GM18520 (cell line): ENCODE measurements at regions not wholly inside any gene's neighbourhood (a gene's known extent, or its start where the extent isn't known, plus 50 kb on each side); places are given as distances from the start of the nearest gene placed in this dataset.
"Not testable (repeated sequence)": the region's sequence is repeated elsewhere in the genome, so short reads cannot be mapped to it uniquely, and the experiment has no call there.

Source experiments
- ATAC-seq: cut with Tn5 transposase; IDR thresholded peaks from one replicate; pipeline ENCODE4 v1.9.1; 2021; ENCODE audit not compliant: unreplicated experiment

DNA sequence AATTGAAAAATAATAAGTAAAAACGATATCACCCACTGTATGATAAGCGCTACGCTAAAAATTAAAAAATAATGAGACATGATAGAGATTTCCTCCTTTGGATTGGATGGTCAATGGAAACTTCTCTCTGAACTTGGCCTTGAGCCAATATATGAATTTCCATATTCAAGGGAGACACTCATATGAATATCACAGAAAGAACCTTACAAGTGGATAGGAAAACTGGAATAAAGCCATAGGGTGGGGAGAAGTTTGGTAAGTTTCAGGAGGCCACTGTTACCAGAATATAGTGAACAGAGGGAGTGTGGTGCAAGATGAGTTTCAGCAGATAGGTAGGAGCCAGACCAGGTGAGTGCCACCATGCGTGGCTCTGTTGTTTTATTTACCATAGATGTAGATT lies 147.2 kb downstream of the SEM1 start:
- ATAC-seq = no peak

DNA sequence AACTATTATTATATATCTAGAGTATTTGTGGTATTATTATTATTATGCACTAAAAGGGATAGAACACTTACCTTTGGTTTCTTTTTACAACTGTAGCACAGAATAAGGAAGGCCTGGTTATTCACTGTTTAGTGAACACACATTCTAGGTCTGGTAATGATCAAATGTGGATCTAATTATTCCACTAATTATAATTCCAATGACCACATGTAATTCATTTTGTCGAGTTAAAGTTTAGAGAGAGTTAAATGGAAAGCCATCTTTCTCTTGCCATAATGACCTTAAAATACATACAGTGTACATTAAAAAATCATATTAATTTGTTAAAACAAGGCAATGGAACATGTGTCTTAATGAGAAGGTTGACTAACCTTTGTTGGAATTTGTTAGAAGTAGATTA lies 147.8 kb downstream of the SEM1 start:
- ATAC-seq = no peak

DNA sequence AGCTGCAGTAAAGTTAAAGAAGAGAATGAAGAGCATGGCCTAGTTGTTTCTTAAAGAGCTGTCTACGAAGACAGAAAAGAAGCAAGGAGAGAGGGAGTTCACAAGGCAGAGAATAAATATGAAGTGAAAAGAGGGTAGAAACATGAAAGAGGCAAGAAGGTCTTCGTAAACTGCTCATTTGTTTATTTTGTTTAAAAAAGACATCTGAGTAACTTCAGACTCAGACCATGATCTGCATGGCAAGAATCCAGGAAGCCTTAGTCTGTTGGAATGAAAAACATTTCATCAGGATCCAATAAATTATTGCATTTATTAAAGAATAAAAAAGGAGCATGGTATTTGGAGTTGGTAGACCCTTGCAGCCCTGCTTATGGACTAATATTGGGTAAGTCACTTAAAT lies 151.1 kb downstream of the SEM1 start:
- no peak for ATAC-seq

DNA sequence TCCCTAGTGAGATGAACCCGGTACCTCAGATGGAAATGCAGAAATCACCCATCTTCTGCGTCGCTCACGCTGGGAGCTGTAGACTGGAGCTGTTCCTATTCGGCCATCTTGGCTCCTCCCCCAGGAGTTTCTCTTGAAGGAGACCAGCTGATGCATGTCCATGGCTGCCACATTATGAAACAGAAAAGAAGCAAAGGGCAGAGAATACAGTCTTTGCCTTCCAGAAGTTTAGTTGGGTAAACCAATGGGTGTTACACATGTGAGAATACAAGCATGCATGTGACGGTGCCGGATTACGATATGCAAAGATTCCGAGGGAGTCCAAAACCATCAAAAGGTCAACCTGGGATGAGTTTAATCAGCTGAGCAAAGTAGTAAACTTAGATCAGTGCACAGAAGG lies 151.6 kb downstream of the SEM1 start:
- ATAC-seq = no peak

DNA sequence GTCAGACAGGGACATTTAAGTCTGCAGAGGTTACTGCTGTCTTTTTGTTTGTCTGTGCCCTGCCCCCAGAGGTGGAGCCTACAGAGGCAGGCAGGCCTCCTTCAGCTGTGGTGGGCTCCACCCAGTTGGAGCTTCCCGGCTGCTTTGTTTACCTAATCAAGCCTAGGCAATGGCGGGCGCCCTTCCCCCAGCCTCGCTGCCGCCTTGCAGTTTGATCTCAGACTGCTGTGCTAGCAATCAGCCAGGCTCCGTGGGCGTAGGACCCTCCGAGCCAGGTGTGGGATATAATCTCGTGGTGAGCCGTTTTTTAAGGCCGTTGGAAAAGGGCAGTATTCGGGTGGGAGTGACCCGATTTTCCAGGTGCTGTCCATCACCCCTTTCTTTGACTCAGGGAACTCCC lies 152.0 kb downstream of the SEM1 start:
- not testable (repeated sequence) for ATAC-seq

DNA sequence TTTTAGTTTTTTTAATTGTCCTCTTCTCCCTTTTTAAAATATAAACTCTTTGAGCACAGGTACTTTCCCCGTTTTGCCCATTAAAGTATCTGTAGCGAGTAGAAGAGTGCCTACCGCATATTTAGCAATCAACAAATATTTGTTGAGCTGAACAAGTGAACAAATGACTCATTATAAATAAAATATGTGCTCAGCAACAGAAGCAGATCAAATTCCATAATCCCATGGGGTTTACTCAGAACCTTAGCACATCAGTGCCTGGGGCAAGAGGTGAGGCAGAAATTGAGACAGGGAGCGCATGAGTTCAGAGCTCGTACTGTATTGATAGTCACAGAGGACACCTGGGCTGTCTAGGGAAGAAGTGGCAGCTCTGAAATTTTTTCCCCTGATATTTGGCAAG lies 161.0 kb downstream of the SEM1 start:
- ATAC-seq = no peak

DNA sequence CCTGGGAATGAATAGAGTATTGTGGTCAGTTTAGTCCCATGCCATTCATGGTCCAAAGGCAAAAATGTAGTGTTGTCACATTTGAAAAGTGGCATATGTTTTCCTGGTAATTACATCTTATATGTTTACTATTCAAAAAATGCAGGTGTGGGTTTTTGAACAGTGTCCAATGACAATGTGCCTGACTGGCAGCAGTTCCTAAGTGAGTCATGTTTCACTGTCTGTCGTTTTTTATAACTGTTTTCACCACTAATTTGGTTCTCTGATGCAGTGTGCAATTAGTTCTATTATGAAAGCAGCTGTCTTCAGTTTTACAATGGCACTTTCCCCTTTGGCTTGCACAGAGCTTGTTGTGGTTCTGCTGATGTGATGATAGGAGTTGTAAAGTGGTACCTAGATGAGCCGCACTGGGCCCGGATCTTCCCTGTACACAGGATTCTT lies 162.3 kb downstream of the SEM1 start:
- no peak for ATAC-seq

DNA sequence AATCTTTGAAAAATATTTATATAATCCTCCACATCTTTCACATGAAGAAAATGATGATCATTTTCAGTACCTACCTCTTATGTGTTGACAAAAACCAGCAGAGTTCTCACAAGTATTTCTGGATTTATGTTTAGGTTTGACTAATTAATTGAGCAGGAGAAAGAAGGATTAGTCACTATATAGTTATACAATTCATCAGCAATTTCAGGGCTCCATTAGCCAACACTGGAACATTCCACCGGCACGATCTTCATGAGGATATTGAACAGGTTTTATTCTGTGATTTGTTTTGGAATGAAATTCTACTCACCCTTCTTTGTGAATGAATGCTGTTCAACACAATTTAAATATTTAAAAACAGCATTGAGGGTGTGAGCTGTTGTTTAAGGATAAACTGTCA lies 163.2 kb downstream of the SEM1 start:
- ATAC-seq = no peak

DNA sequence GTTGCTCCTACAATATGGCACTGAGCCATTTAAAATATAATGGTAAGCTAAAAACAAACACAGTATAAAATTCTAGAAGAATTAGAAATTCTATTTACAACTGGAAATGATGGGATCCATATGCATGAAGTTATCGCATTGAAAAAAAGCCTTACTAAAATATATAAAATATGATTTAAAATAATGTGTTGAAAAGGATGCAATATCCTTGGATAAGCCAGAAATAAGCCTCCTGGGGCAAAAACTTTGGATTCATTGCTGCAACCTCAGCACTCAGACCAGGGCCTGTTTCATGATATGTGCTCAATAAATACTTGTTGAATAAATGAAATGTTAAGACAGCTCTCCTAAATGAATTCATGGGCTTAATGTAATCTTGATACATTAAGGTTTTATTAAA lies 170.2 kb downstream of the SEM1 start:
- ATAC-seq = no peak

DNA sequence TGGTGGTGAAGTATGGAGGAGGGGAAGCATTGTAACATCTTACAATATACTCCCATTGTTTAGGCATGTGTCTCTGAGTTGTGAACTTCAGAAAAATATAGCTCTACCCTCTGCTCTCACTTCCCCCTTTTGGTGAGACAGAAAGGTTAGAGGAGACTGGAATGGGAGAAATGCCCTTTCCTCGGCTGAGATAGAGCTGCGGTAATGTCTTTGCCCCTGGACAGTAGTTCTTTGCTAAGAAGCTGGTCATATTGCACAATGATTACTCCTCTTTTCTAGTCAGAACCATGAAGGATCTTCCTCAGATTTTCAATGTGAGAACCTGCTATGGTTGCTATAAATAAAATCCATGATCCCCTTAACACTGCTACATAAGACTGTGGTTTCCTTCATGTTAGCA lies 171.0 kb downstream of the SEM1 start:
- ATAC-seq = no peak

DNA sequence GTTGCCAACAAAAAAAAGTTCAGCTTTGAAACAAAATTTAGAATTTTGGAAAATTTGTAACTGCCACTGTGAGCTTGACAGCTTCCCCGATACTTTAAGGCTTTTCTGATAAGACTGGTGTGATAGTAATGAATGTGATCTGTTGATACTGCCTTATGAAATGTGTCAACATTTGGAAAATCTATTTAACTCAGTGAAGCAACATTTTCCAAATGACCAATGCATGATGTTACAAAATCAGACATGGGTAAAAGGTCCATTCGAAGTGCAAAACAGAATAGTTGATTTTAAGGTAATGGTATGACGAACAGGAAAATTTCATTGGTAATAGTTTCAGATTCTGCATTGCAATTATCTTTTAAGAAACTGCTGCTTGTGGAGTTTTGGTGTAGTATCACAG lies 175.4 kb downstream of the SEM1 start:
- no peak for ATAC-seq

DNA sequence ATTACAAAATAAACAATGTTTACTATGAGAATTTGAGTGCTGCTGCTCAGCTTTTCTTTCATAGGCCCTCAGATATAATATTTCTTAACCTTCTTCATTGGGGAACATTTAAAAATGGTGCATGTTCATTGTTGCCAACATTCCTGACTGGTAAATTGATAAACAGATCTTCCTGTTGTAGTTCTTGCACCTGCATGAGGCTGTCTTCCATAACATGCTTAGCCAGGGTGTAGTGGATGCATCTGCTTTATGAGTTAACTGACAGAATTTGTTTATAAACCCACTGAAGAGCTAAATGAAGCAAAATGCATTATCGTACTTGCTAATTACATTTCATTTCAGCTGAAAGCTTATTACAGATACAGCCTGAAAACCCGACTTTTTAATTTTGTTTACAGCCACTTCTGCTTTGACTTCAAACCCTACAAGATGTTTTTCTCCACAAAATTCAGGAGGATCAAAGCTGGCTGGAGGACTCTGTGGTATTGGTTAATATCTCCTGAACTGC lies 177.2 kb downstream of the SEM1 start:
- no peak for ATAC-seq

DNA sequence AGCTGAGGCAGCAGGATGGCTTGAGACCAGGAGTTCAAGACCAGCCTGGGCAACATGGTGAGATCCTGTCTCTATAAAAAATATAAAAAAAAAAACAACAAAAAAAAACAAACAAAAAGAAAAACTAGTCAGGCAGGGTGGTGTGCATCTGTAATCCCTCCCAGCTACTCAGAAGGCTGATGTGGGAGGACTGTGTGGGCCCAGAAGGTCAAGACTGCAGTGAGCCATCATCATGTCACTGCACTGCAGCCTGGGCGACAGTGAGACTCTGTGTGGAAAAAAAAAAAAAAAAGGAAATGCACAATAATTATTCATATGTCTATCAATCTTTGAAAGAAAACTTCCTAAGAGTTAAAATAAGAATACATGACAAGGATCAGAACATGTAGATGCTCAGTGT lies 178.3 kb downstream of the SEM1 start:
- no peak for ATAC-seq

DNA sequence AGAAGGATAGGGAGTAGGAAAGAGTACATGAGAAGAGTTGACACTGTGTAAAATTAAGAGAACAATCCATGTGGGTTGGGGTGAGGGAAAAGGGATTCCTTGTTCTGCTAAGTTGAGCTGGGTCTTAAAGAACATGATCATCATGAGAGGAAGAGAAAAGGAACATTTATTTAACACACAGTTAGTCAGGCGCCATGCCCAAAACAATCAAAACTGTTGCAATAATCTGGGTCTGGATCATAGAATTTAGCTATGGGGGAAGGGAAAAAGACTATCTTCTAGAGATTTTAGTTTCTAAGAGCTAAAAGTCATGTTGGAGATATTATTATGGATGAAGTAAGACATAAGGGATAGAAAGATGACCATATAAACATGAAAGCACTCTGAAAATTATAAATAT lies 178.9 kb downstream of the SEM1 start:
- no peak for ATAC-seq

DNA sequence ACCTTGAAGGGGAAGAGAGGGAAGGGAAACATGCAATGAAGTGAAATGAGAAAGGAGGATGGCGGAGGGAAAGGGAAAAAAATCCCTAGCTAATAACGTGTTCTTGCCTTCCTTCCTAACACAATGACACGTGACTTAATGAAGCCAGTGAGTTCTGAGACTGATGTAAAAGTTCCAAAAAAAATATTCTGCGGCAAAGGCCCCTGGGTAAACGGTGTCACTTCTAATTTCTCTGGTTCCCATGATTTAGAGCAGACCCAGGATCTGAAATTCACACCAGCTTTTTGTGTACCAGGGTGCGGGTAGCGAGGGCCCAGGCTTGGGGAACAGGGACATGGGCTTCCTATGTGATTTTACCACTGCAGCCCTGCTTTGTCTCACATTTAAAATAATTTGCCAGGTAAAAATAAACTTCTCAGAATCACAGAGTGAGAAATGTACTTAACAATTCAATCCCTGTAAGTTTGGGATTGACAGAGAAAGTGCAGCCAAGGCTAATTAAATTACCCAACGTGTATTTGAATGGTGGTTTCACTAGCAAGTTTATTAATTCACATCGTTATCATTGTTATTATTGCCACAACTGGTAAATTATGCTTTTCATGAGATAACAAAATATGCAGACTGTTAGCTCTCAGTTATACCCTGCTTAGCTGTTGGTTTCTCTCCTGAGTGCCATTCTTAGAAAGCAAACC lies 182.4 kb downstream of the SEM1 start:
- no peak for ATAC-seq

DNA sequence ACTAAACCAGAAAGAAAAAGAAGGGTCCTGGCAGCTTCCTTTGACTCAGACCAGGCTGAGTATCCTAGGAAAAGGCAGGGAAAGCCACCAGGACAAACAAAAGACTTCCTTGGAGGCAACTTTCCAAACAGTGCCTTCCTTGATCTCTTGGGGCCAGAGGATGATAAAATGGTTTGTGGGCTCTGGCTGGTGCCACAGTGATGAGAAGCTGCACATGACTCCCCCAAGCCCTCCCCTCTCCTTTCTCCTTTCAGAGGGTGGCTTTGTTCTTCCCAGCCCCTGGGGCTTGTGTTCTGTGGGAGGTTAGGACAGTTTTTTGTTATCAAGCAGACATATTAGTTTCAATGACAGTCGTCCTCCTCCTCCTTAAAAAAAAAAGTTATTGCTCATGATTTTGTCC lies 183.2 kb downstream of the SEM1 start:
- ATAC-seq = no peak

DNA sequence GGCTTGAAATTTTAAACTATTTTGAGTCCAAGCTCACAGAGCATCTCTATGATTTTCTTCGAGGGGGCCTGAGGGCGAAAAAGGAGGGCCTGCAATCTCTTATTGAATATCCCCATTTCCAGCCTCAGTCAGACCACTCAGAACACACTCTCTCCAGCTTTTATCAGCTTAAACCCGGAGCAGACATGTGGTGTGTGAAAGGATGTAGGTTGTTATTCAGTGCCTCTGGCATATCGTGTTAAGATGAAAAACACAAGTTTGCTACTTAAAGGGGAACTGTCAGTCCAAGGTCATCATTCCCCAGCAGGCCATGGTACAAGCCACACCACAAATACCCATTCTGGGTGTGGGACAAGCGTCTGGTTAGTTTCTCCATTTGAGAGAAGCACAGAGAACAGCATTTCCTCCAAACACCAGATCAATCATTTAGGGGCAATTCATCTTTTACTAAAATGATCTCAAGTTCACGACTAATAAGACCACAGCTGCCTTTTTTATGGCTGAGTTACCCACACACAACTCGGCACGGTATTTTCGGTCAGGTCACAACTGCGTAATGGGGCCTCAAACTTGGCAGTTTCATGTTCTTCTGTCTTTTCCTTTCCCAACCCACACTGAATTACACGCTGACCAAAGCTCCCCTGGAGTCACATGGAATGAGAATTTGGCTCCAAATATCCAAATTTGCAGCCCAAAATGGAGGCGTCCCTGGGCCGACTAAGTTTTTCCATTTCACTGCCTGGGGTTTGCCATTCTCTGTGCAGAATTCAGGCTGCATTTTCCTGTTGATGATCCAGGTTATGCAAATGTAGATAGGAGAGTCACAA lies 188.4 kb downstream of the SEM1 start:
- ATAC-seq = no peak

DNA sequence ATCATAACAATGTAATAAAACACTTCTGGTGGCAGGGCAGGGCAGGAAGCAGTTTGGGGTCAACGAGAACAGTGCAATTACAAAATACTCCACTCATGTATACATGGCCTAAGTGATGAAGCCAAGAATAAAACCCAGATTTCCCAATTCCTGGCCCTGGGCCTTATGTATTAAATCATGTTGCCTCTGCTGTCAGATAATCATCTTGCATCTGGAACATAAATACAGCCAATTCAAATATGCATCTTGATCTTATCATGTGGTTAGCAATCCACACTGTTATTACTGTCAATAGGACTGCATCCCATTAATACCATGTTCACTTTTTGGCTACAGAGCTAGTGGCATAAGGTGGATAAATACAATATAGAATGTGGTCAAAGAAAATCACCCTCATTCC lies 186.5 kb upstream of the SLC25A13 start:
- no peak for ATAC-seq

DNA sequence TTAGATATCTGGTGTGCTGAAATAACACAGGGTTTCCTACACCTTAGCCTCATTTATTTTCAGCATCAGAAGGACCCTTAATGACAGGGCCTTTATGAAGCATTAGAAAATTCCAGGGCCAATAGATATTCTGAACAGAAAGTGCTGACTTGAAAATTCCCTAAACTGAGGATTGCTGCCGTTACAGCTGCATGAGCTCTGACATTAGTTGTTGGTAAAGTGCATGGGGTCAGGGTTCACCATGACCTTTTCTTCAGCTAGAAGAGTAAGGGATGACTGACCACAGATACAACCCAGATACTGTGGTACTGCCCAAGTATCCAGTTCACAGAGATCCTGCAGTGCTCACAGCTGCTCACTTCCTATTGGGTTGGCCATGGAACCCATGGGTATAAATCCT lies 181.7 kb upstream of the SLC25A13 start:
- ATAC-seq = no peak

DNA sequence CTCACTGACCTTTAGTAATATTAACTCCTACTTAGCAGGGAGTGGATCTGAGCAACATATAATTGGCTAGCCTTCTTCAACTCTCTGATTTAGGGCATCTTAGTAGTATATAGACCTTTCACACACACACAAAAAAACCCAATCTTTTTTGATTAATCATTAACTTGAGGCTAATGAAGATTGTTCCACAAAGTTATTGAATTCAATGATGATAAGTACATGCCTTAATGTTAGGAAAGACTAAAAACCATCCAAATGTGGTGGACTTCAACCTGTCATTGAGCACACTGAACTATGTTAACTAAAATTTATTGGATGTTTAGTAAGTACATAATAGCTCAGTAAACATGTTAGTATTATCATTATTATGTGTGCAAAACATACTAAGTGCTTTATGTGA lies 179.4 kb upstream of the SLC25A13 start:
- no peak for ATAC-seq

DNA sequence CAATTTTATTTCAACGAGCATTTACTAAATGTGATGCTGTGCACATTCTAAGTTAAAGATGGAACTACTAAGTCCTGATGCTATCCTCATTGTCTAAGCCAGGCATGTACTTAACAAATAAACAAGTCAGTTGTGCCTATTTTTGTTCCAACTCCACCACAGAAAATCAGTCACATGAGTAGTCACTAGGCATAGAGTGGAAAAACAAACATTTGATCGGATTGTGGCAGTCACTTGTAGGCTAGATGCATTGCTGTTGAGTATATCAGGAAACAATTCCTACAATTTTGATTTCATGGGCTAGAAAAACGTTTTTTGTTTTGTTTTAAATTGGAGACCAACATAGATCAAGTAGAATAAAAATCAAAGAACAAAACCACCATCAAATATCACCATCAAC lies 177.6 kb upstream of the SLC25A13 start:
- ATAC-seq = no peak

DNA sequence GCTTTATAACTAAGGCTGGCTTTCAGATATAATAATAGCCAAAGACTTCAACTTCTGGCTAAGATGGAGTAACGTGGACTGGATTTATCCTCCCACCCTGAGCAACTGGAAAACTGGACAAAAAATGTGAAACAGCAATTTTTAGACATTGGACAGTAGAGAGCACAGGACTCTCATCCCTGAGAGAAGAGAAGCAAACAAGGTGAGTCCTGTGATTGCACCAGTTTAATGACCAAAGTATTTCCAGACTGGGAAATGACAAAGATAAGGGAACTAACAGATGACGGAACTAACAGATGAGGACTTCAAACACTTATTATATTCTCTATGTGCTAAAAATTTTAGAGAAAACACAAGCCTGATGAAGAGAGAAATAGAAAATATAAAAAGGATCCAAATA lies 175.7 kb upstream of the SLC25A13 start:
- no peak for ATAC-seq
